HepG2 (cell line): ENCODE measurements at regions not wholly inside any gene's neighbourhood (a gene's known extent, or its start where the extent isn't known, plus 50 kb on each side); places are given as distances from the start of the nearest gene placed in this dataset.

ENCODE experiments used
- ATAC-seq: fragments of 200-7000 bp; cut with Tn5 transposase; 3 replicates; pipeline ENCODE4 v1.9.1; 2020; ENCODE audit warnings: mild to moderate bottlenecking, moderate library complexity
- BruUV-seq: library from RNA; stranded (reverse); fragments of 400-500 nt; replicated peaks from 2 replicates; lab custom pipeline; 2021; lab: Mats Ljungman, UMichigan
- CTCF ChIA-PET: fragments of 300-600 bp; formaldehyde crosslinking; extraction: SDS; loops from one replicate; lab custom pipeline; 2021; ENCODE audit warnings: low total read pairs, inconsistent platforms, low intra/inter-chr PET ratio; lab: Yijun Ruan, JAX
- POLR2A ChIA-PET: fragments of 350-600 bp; sonication (Branson Sonifier 250); formaldehyde crosslinking; loops from one replicate; lab custom pipeline; 2020; ENCODE audit warnings: antibody characterized with exemption, inconsistent platforms; lab: Yijun Ruan, JAX
- DNase-seq: peaks from one replicate; pipeline ENCODE4 v3.0.0-alpha.2; 2015; ENCODE audit warnings: low spot score
- FAIRE-seq: peaks from 3 replicates; lab custom pipeline; 2011; peaks lifted over from hg19 to GRCh38; lab: Jason Lieb, UNC
- H2AFZ ChIP-seq: one replicate; pipeline ENCODE4 v1.6.1; 2011; ENCODE audit warnings: low read length, inconsistent platforms
- H3K27ac ChIP-seq: fragments of 300-600 bp; 3 replicates; pipeline ENCODE4 v1.8.0; 2011; ENCODE audit warnings: mixed run types, mild to moderate bottlenecking, mixed read lengths, low read length, inconsistent platforms; ENCODE audit not compliant: insufficient read depth; ENCODE audit errors: extremely low read length
- H3K27me3 ChIP-seq, 2 experiments: fragments of 200-600 bp in 1 of 2; 2 replicates in 1 of 2; 3 replicates in 1 of 2; pipeline versions ENCODE4 v1.6.0 to v1.8.0; 2011; ENCODE audit warnings: low read length in 2 of 2, mild to moderate bottlenecking in 2 of 2, moderate library complexity in 2 of 2, inconsistent platforms in 1 of 2; ENCODE audit not compliant: insufficient read depth in 2 of 2, control insufficient read depth in 1 of 2
- H3K36me3 ChIP-seq, 2 experiments: fragments of 200-600 bp in 1 of 2; replicated peaks in 1 of 2; 2 replicates in 1 of 2; 3 replicates in 1 of 2; pipeline versions ENCODE4 v1.5.1 to v1.8.0; 2011; ENCODE audit warnings: low read length in 2 of 2, inconsistent platforms in 1 of 2; ENCODE audit not compliant: insufficient read depth in 2 of 2, control insufficient read depth in 1 of 2
- H3K4me1 ChIP-seq: 2 replicates; pipeline ENCODE4 v1.5.1; 2012; ENCODE audit warnings: low read length, inconsistent platforms; ENCODE audit not compliant: insufficient read depth
- H3K4me2 ChIP-seq: 2 replicates; pipeline ENCODE4 v1.6.0; 2011; ENCODE audit warnings: low read depth, low read length, inconsistent platforms
- H3K4me3 ChIP-seq, 3 experiments: fragments of 200-600 bp in 1 of 3; sonication (generic), shearing (Covaris generic) in 1 of 3; replicated peaks in 1 of 3; 2 replicates each; pipeline ENCODE4 v1.5.1; 2011 to 2016; ENCODE audit warnings: low read length in 3 of 3, inconsistent platforms in 2 of 3, low read depth in 2 of 3, mild to moderate bottlenecking in 2 of 3, control low read depth in 1 of 3, mixed read lengths in 1 of 3; ENCODE audit not compliant: insufficient read depth in 1 of 3
- H3K79me2 ChIP-seq: one replicate; pipeline ENCODE4 v1.6.1; 2011; ENCODE audit warnings: low read length, inconsistent platforms; ENCODE audit not compliant: insufficient read depth
- H3K9ac ChIP-seq: 2 replicates; pipeline ENCODE4 v1.6.0; 2011; ENCODE audit warnings: mild to moderate bottlenecking, low read depth, low read length, inconsistent platforms; ENCODE audit not compliant: insufficient read depth
- H3K9me3 ChIP-seq: 2 replicates; pipeline ENCODE4 v1.5.1; 2012; ENCODE audit warnings: mild to moderate bottlenecking, low read length
- H4K20me1 ChIP-seq: 2 replicates; pipeline ENCODE4 v1.6.0; 2011; ENCODE audit warnings: inconsistent platforms, mild to moderate bottlenecking, low read length, moderate library complexity; ENCODE audit not compliant: insufficient read depth
- ATRX ChIP-seq: sonication (generic); formaldehyde crosslinking; IDR thresholded peaks from 2 replicates; pipeline ENCODE4 v1.4.0; 2020; ENCODE audit warnings: missing genetic modification reagents, borderline replicate concordance
- CREM ChIP-seq, 2 experiments: sonication (generic) in 1 of 2; formaldehyde crosslinking in 1 of 2; IDR thresholded peaks; 2 replicates each; pipeline versions ENCODE4 v1.4.0 to v1.6.1; 2016 to 2020; ENCODE audit warnings: antibody characterized with exemption in 1 of 2, mild to moderate bottlenecking in 1 of 2, missing genetic modification reagents in 1 of 2
- E2F1 ChIP-seq: sonication (generic); formaldehyde crosslinking; IDR thresholded peaks from 2 replicates; pipeline ENCODE4 v1.5.0; 2020; ENCODE audit warnings: missing genetic modification reagents
- NAIF1 ChIP-seq: sonication (generic); formaldehyde crosslinking; IDR thresholded peaks from 2 replicates; pipeline ENCODE4 v1.5.0; 2020; ENCODE audit warnings: mild to moderate bottlenecking, missing genetic modification reagents, borderline replicate concordance
- PRDM10 ChIP-seq: sonication (generic); formaldehyde crosslinking; IDR thresholded peaks from 2 replicates; pipeline ENCODE4 v1.4.0; 2020; ENCODE audit warnings: low read depth, missing genetic modification reagents
- RBM39 ChIP-seq: fragments of 200-400 bp; formaldehyde crosslinking; IDR thresholded peaks from one replicate; pipeline ENCODE4 v1.6.1; 2018; ENCODE audit warnings: antibody characterized with exemption, mild to moderate bottlenecking, low read depth, low read length; ENCODE audit not compliant: poor library complexity, severe bottlenecking
- RERE ChIP-seq: IDR thresholded peaks from 2 replicates; pipeline ENCODE4 v1.6.1; 2016; ENCODE audit warnings: low read depth, missing genetic modification reagents, missing compliant biosample characterization
- SMAD1 ChIP-seq: sonication (generic); formaldehyde crosslinking; IDR thresholded peaks from 2 replicates; pipeline ENCODE4 v1.4.0; 2020; ENCODE audit warnings: missing genetic modification reagents, low read depth, mild to moderate bottlenecking, borderline replicate concordance
- ZMYM2 ChIP-seq: sonication (generic); formaldehyde crosslinking; IDR thresholded peaks from 2 replicates; pipeline ENCODE4 v1.8.0; 2022; ENCODE audit warnings: mild to moderate bottlenecking, missing genetic modification reagents
- ZNF317 ChIP-seq: sonication (generic); formaldehyde crosslinking; IDR thresholded peaks from 2 replicates; pipeline ENCODE4 v1.5.0; 2020; ENCODE audit warnings: mild to moderate bottlenecking, missing genetic modification reagents
- ZNF784 ChIP-seq: sonication (generic); formaldehyde crosslinking; IDR thresholded peaks from 2 replicates; pipeline ENCODE4 v1.5.1; 2020; ENCODE audit warnings: missing genetic modification reagents, mild to moderate bottlenecking, borderline replicate concordance
- WGBS: methylation state at CpG from one replicate; pipeline ENCODE4 v1.1.6; 2017; ENCODE audit warnings: low lambda C conversion rate; 5-methylcytosine and 5-hydroxymethylcytosine counted together
- in situ Hi-C: cut with HindIII; loops from 2 replicates; pipeline ENCODE4 v1.10.0; 2017; ENCODE audit warnings: low pct_unique_long_range_greater_than_20kb; ENCODE audit not compliant: extremely low pct_ligation_motif_present
- intact Hi-C: fragments of 100-400 bp; cut with micrococcal nuclease; formaldehyde crosslinking; loops from one replicate; pipeline ENCODE4 v1.10.0; 2022; ENCODE audit not compliant: unreplicated experiment

GRCh38 chr5:110255194-110255593, 471.3 kb downstream of the TMEM232 start:
- Histone ChIP-seq H3K27me3 (peaks cover 0 to 3% of the 10 kb centered on the region in 2 experiments; a peak in 2 of 5 replicates), H3K4me1 (no peaks in the 10 kb centered on the region), H3K9me3 (no peaks in the 10 kb centered on the region), H3K4me3 (no peak overlapping the region), H3K9ac (no peak overlapping the region), H3K79me2 (no peaks in the 10 kb centered on the region), H2AFZ (no peak overlapping the region), H3K36me3 (no peaks in the 10 kb centered on the region), H3K4me2 (no peak overlapping the region), H4K20me1 (no peaks in the 10 kb centered on the region), H3K27ac (no peak overlapping the region)
- DNase-seq (no peak), FAIRE-seq (no peak), ATAC-seq (no peak)
- WGBS: 15% methylated on average over 1 of the region's 1 CpG
- ChIA-PET CTCF (no interaction called here), POLR2A (no interaction called here)
- in situ Hi-C loops: no loop called here
- intact Hi-C loops: no loop called here
- no TSS peak for BruUV-seq
- TF ChIP-seq ZNF317 (CRISPR knock-in tag): no peak
- no peak for TF ChIP-seq SMAD1 (CRISPR knock-in tag)
- no peak for TF ChIP-seq ZMYM2 (CRISPR knock-in tag)
- no peak for TF ChIP-seq PRDM10
- TF ChIP-seq ATRX (CRISPR knock-in tag): no peak
- no peak for TF ChIP-seq RERE (CRISPR knock-in tag)
- TF ChIP-seq CREM (IDR thresholded peaks at IDR 0.05): no peak
- no peak for TF ChIP-seq CREM (CRISPR knock-in tag; IDR thresholded peaks at IDR 0.05)
- TF ChIP-seq NAIF1 (CRISPR knock-in tag): no peak
- TF ChIP-seq E2F1: no peak
- TF ChIP-seq ZNF784 (CRISPR knock-in tag): no peak
- no peak for TF ChIP-seq RBM39
